Mesendoderm (in vitro differentiated cells): ENCODE measurements at regions not wholly inside any gene's neighbourhood (a gene's known extent, or its start where the extent isn't known, plus 50 kb on each side); places are given as distances from the start of the nearest gene placed in this dataset.

Experiments
- DNase-seq: peaks from one replicate; pipeline ENCODE4 v3.0.0; 2013
- H2AK5ac ChIP-seq: 2 replicates; pipeline ENCODE4 v1.6.1; 2013; ENCODE audit warnings: low read length, inconsistent platforms
- H2BK120ac ChIP-seq: 2 replicates; pipeline ENCODE4 v1.6.1; 2013; ENCODE audit warnings: low read depth, mild to moderate bottlenecking, low read length, moderate library complexity, mixed read lengths
- H2BK15ac ChIP-seq: replicated peaks from 2 replicates; pipeline ENCODE4 v1.6.1; 2013; ENCODE audit warnings: low read depth, mild to moderate bottlenecking, moderate library complexity
- H2BK5ac ChIP-seq: 2 replicates; pipeline ENCODE4 v1.6.1; 2013; ENCODE audit warnings: low read length, inconsistent platforms
- H3K18ac ChIP-seq: 2 replicates; pipeline ENCODE4 v1.6.1; 2013; ENCODE audit warnings: mild to moderate bottlenecking, low read length, mixed read lengths
- H3K23ac ChIP-seq: one replicate; pipeline ENCODE4 v1.6.1; 2013; ENCODE audit warnings: low read length
- H3K27ac ChIP-seq: 2 replicates; pipeline ENCODE4 v1.5.1; 2013; ENCODE audit warnings: low read depth, mild to moderate bottlenecking, inconsistent platforms, low read length, moderate library complexity
- H3K27me3 ChIP-seq: 2 replicates; pipeline ENCODE4 v1.6.1; 2013; ENCODE audit warnings: low read length, control low read depth, mild to moderate bottlenecking, inconsistent platforms; ENCODE audit not compliant: insufficient read depth, poor library complexity
- H3K36me3 ChIP-seq: 2 replicates; pipeline ENCODE4 v1.6.1; 2013; ENCODE audit warnings: low read length, inconsistent platforms; ENCODE audit not compliant: control insufficient read depth, insufficient read depth
- H3K4ac ChIP-seq: one replicate; pipeline ENCODE4 v1.6.1; 2013; ENCODE audit warnings: low read depth, mild to moderate bottlenecking, low read length, moderate library complexity
- H3K4me1 ChIP-seq: 2 replicates; pipeline ENCODE4 v1.6.1; 2013; ENCODE audit warnings: low read depth, low read length, inconsistent platforms; ENCODE audit not compliant: control insufficient read depth
- H3K4me2 ChIP-seq: 2 replicates; pipeline ENCODE4 v1.6.1; 2013; ENCODE audit warnings: low read length
- H3K4me3 ChIP-seq: 2 replicates; pipeline ENCODE4 v1.5.1; 2013; ENCODE audit warnings: mild to moderate bottlenecking, low read length
- H3K56ac ChIP-seq: one replicate; pipeline ENCODE4 v1.6.1; 2013; ENCODE audit warnings: low read length
- H3K79me1 ChIP-seq: 2 replicates; pipeline ENCODE4 v1.6.1; 2013; ENCODE audit warnings: low read length, inconsistent platforms
- H3K79me2 ChIP-seq: 2 replicates; pipeline ENCODE4 v1.6.1; 2013; ENCODE audit warnings: mild to moderate bottlenecking, low read length; ENCODE audit not compliant: control insufficient read depth, insufficient read depth
- H3K9ac ChIP-seq: 2 replicates; pipeline ENCODE4 v1.6.1; 2013; ENCODE audit warnings: low read length, inconsistent platforms
- H4K5ac ChIP-seq: one replicate; pipeline ENCODE4 v1.6.1; 2013; ENCODE audit warnings: low read length
- H4K8ac ChIP-seq: one replicate; pipeline ENCODE4 v1.6.1; 2013; ENCODE audit warnings: low read depth, mild to moderate bottlenecking, control low read depth, low read length, moderate library complexity
- WGBS: extraction: QIAGEN DNeasy Blood & Tissue Kit; methylation state at CpG from one replicate; pipeline ENCODE4 v1.1.7; 2013; ENCODE audit warnings: low lambda C conversion rate, missing lambda C conversion rate; ENCODE audit not compliant: insufficient coverage; ENCODE audit errors: extremely low coverage; 5-methylcytosine and 5-hydroxymethylcytosine counted together

DNA sequence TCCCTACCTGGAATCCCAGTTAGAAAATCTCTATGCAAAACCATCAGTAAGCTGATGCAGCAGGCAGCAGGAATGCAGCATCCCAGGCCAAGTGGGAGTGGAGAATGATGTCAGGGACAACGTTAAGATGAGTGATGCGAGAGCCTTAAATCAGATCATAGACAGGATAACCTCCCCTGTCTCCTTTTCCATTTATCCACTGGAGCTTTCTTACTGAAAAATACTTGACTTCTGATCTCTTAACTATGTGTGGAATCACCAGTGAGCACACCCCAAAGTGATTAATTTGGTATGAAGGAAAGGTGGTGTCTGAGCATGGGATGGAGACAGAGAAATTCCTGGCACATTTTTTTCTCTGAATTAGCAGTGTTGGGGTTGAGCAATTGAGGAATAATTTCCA is 98.0 kb downstream of the RND3 start:
- H4K5ac ChIP-seq = no peak overlapping the region
- peak; percentile 14 for DNase-seq

DNA sequence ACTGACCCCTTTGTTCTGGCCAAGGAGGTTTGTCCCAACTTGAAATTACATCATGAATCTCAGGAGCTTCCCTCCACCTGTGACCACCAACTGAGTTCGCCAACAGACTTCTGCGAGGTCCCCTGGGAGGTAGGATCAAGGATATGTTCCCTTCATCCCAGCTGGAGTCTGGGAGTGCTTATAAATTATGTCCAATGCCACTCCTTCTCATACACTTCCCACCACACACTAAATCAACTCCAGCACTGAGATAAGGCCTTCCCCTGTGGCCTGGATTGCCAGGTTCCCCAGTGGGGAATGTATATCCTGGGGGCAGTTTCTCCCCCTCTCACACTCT is 99.2 kb downstream of the RND3 start:
- Histone ChIP-seq H2BK120ac (no peak overlapping the region), H3K27me3 (no peaks in the 10 kb centered on the region), H3K4ac (no peak overlapping the region), H3K56ac (no peak overlapping the region), H3K18ac (no peak overlapping the region), H3K4me1 (no peaks in the 10 kb centered on the region), H4K5ac (no peak overlapping the region), H3K36me3 (no peaks in the 10 kb centered on the region), H3K4me2 (no peak overlapping the region), H3K79me1 (no peaks in the 10 kb centered on the region), H3K4me3 (no peak overlapping the region), H2BK5ac (no peak overlapping the region), H3K23ac (no peak overlapping the region), H3K79me2 (no peaks in the 10 kb centered on the region), H2AK5ac (no peak overlapping the region), H4K8ac (no peak overlapping the region), H3K27ac (no peak overlapping the region), H2BK15ac (no peak overlapping the region), H3K9ac (no peak overlapping the region)
- WGBS = no CpG with 5 or more reads among the region's 2 CpGs
- no peak for DNase-seq

More for the DNA sequence above, 98.0 kb downstream of the RND3 start:
- Histone ChIP-seq H3K18ac (no peak overlapping the region), H3K9ac (no peak overlapping the region), H3K4ac (no peak overlapping the region), H2BK5ac (no peak overlapping the region), H2BK120ac (no peak overlapping the region), H3K4me3 (no peak overlapping the region), H4K8ac (no peak overlapping the region), H3K27me3 (no peaks in the 10 kb centered on the region), H3K79me2 (no peaks in the 10 kb centered on the region), H3K56ac (no peak overlapping the region), H3K27ac (no peak overlapping the region), H2BK15ac (no peak overlapping the region), H3K36me3 (no peaks in the 10 kb centered on the region), H3K4me2 (no peak overlapping the region), H3K4me1 (no peaks in the 10 kb centered on the region), H3K23ac (no peak overlapping the region), H3K79me1 (no peaks in the 10 kb centered on the region), H2AK5ac (no peak overlapping the region)
- no CpG with 5 or more reads among the region's 2 CpGs for WGBS

DNA sequence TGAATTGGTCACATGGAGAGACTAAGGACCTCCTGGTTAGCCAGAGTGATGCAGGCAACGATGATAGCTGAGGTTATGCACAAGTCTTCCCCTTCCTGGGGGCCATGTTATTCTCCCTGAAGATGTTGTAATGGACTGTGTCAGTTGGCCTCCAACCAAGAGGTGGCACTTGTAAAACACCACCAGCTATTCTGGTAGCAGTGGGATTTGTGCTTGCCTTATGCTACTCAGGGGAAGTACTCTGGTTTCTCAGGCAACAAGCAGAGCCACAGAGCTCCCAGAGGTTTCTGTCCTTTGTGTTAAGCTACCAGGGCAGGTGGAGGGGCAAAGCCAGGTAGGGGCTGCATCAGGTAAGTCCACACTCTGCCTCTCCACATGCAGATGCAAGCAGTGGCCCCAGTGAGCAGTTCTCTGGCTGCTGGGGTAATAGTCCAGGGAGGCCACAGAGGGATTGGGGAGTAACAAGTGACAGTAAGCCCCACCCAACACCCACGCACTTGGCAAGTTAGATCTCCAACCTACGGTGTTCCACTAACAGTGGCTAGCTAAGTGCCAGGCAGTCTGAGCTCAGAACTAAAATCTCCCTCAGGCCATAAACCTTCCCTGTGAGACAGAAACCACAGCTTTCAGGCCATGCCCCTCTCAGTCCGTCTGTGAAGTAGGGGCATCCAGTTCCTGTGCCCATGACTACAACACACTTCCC is 99.7 kb downstream of the RND3 start:
- Histone ChIP-seq H2AK5ac (no peak overlapping the region), H3K4me3 (no peak overlapping the region), H4K5ac (no peak overlapping the region), H2BK5ac (no peak overlapping the region), H3K9ac (no peak overlapping the region), H3K18ac (no peak overlapping the region), H3K79me2 (no peaks in the 10 kb centered on the region), H4K8ac (no peak overlapping the region), H2BK15ac (no peak overlapping the region), H3K56ac (no peak overlapping the region), H2BK120ac (no peak overlapping the region), H3K4me2 (no peak overlapping the region), H3K79me1 (no peaks in the 10 kb centered on the region), H3K23ac (no peak overlapping the region), H3K4me1 (no peaks in the 10 kb centered on the region), H3K27ac (no peak overlapping the region), H3K4ac (no peak overlapping the region), H3K27me3 (no peaks in the 10 kb centered on the region), H3K36me3 (no peaks in the 10 kb centered on the region)
- DNase-seq = no peak
- WGBS = no CpG with 5 or more reads among the region's 4 CpGs

DNA sequence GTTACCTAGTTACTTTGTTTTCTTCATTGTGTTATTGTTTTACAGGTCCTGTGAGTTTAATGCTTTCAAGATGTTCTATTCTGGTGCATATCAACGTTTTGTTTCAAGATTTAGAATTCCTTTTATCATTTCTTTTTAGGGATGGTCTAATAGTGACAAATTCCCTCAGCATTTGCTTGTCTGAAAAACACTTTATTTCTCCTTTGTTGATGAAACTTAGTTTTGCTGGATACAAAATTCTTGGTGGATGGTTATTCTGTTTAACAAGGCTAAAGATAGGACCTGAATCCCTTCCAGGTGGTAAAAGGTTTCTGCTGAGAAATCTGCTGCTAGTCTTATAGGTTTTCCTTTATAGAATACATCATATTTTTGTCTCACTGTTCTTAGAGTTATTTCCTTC is 102.3 kb downstream of the RND3 start:
- no peaks in the 10 kb centered on the region for H3K79me1 ChIP-seq
- H3K4ac ChIP-seq = no peak overlapping the region
- no peak for DNase-seq
- no peak overlapping the region for H3K4me3 ChIP-seq
- H4K5ac ChIP-seq = no peak overlapping the region
- H2BK5ac ChIP-seq = no peak overlapping the region
- H3K36me3 ChIP-seq = no peaks in the 10 kb centered on the region
- no peak overlapping the region for H2BK15ac ChIP-seq
- no peak overlapping the region for H3K56ac ChIP-seq
- H4K8ac ChIP-seq = no peak overlapping the region
- H3K4me1 ChIP-seq = no peaks in the 10 kb centered on the region
- no peak overlapping the region for H3K27ac ChIP-seq
- H3K27me3 ChIP-seq = no peaks in the 10 kb centered on the region
- H3K18ac ChIP-seq = no peak overlapping the region
- no peak overlapping the region for H2AK5ac ChIP-seq
- no CpG with 5 or more reads among the region's 1 CpG for WGBS
- H3K23ac ChIP-seq = no peak overlapping the region
- no peak overlapping the region for H2BK120ac ChIP-seq
- no peak overlapping the region for H3K4me2 ChIP-seq
- H3K9ac ChIP-seq = no peak overlapping the region
- H3K79me2 ChIP-seq = no peaks in the 10 kb centered on the region

DNA sequence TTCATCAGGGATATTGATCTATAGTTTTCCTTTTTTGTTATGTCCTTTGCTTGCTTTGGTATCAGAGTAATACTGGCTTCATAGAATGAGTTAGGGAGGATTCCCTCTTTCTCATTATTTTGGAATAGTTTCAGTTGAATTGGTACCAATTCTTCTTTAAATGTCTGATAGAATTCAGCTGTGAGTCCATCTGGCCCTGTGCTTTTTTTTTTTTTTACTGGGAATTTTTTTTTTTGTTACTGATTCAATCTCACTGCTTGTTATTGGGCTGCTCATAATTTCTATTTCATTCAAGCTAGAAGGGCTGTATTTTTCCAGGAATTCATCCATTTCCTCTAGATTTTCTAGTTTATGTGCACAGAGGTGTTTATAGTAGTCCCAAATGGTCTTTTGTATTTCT is 103.9 kb downstream of the RND3 start:
- H3K18ac ChIP-seq = no peak overlapping the region
- H4K5ac ChIP-seq = no peak overlapping the region
- no peak overlapping the region for H2BK15ac ChIP-seq
- no peaks in the 10 kb centered on the region for H3K79me2 ChIP-seq
- no peak overlapping the region for H3K23ac ChIP-seq
- H3K36me3 ChIP-seq = no peaks in the 10 kb centered on the region
- no peak overlapping the region for H3K9ac ChIP-seq
- no peak overlapping the region for H2AK5ac ChIP-seq
- H3K27ac ChIP-seq = no peak overlapping the region
- no peaks in the 10 kb centered on the region for H3K4me1 ChIP-seq
- no peaks in the 10 kb centered on the region for H3K27me3 ChIP-seq
- no peaks in the 10 kb centered on the region for H3K79me1 ChIP-seq
- H4K8ac ChIP-seq = no peak overlapping the region
- H3K4me2 ChIP-seq = no peak overlapping the region
- no peak for DNase-seq
- H3K56ac ChIP-seq = no peak overlapping the region
- no peak overlapping the region for H3K4me3 ChIP-seq
- H2BK5ac ChIP-seq = no peak overlapping the region
- H3K4ac ChIP-seq = no peak overlapping the region
- H2BK120ac ChIP-seq = no peak overlapping the region

DNA sequence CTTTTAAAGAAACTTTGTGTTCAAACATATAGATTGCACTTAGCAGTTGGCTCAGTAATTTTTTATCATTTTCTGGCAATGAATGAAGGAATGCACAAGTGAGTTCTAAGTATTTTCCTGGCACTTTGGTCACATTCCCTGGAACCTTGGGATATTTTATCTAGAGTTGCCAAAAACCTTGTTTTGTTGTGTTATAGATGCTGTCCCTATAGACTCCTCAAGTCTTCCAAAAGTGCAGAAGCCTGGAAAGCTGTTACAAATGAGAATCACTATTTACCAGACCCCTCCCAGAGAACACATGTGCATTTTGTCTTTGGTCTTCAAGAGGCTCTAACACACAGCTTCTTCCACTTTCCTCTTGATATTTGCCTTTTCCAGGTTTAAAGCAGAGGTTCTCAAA is 108.3 kb downstream of the RND3 start:
- H3K18ac ChIP-seq = no peak overlapping the region
- H3K9ac ChIP-seq = no peak overlapping the region
- no peak overlapping the region for H4K8ac ChIP-seq
- H2AK5ac ChIP-seq = no peak overlapping the region
- H3K27me3 ChIP-seq = no peaks in the 10 kb centered on the region
- no peaks in the 10 kb centered on the region for H3K36me3 ChIP-seq
- H3K4me3 ChIP-seq = no peak overlapping the region
- no peak overlapping the region for H3K56ac ChIP-seq
- no peak overlapping the region for H3K4me2 ChIP-seq
- no peaks in the 10 kb centered on the region for H3K4me1 ChIP-seq
- H3K79me2 ChIP-seq = no peaks in the 10 kb centered on the region
- DNase-seq = no peak
- no peak overlapping the region for H3K27ac ChIP-seq
- H3K23ac ChIP-seq = no peak overlapping the region
- no peak overlapping the region for H2BK15ac ChIP-seq
- no peak overlapping the region for H3K4ac ChIP-seq
- H3K79me1 ChIP-seq = no peaks in the 10 kb centered on the region
- no peak overlapping the region for H4K5ac ChIP-seq
- H2BK120ac ChIP-seq = no peak overlapping the region
- H2BK5ac ChIP-seq = no peak overlapping the region
